Activated T-helper 2 cell treated with anti-CD3 and anti-CD28 coated beads, Interferon-gamma antibody, Interleukin-2, Interleukin-4, amounts not matched to agents 10 μg/mL and 5 μg/mL and 100 μg/mL, durations not matched to agents 14 hours and 24 hours and 36 hours (primary cell): ENCODE measurements at regions not wholly inside any gene's neighbourhood (a gene's known extent, or its start where the extent isn't known, plus 50 kb on each side); places are given as distances from the start of the nearest gene placed in this dataset.

Source experiments
- DNase-seq: peaks from one replicate; pipeline ENCODE4 v3.0.0; 2021; ENCODE audit warnings: low spot score
- H3K27ac Mint-ChIP-seq: one replicate; pipeline ENCODE4 v1.8.0; 2021; ENCODE audit warnings: mixed read lengths
- H3K27me3 Mint-ChIP-seq: one replicate; pipeline ENCODE4 v1.8.0; 2021; ENCODE audit warnings: low read depth, mixed read lengths
- H3K36me3 Mint-ChIP-seq: one replicate; pipeline ENCODE4 v1.8.0; 2021; ENCODE audit warnings: low read depth, mixed read lengths
- H3K4me1 Mint-ChIP-seq: one replicate; pipeline ENCODE4 v1.8.0; 2021; ENCODE audit warnings: low read depth, mixed read lengths
- H3K4me3 Mint-ChIP-seq: one replicate; pipeline ENCODE4 v1.8.0; 2021; ENCODE audit warnings: low read depth, mild to moderate bottlenecking, moderate library complexity, mixed read lengths
- H3K9me3 Mint-ChIP-seq: one replicate; pipeline ENCODE4 v1.8.0; 2021; ENCODE audit warnings: mixed read lengths
- intact Hi-C: fragments of 100-400 bp; cut with micrococcal nuclease; formaldehyde crosslinking; loops from one replicate; pipeline ENCODE4 v1.15.1; 2023

DNA sequence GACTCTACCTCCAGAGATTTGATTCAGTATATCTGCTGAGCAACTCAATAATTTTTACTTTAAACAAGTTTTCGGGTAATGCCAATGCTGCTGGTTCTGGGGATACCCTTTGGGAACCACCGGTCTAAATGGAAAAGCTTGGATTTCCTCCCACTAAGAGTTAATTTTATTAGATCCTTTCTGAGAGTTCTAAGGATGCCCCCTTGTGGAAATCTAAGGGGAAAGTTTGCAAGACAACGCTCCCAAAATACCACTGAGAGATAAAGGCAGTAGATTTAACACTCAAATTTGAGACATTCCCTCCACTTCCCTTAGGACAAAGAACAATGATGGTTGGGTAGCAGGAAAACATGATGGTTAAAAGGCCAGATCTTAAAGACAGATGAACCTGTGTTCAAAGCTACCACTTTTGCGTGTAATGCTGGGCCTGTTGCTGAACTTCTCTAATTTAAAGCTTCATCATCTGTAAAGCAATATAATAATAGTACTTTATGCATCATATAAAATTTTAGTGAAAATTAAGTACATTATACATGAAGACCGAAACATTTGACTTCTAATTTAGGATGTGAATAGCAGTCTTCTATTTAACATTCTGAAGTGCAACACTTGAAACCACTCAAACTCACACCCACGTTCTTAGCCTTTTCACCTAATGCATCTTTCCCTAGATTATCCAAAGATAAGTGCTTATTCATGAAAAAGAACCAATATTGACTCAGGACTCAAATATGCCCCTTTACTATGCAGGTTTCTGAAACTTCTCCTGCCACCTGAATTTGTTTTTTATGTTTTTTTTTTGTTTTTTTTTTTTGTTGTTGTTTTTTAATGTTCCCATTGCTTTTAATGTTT is 110.1 kb upstream of the LUZP2 start:
- DNase-seq = no peak
- Mint-ChIP-seq H3K27me3 (no peaks in the 10 kb centered on the region), H3K4me1 (no peaks in the 10 kb centered on the region), H3K36me3 (no peaks in the 10 kb centered on the region), H3K4me3 (no peak overlapping the region), H3K27ac (no peak overlapping the region), H3K9me3 (peaks cover 4% of the 10 kb centered on the region)
- intact Hi-C loops = no loop called here

DNA sequence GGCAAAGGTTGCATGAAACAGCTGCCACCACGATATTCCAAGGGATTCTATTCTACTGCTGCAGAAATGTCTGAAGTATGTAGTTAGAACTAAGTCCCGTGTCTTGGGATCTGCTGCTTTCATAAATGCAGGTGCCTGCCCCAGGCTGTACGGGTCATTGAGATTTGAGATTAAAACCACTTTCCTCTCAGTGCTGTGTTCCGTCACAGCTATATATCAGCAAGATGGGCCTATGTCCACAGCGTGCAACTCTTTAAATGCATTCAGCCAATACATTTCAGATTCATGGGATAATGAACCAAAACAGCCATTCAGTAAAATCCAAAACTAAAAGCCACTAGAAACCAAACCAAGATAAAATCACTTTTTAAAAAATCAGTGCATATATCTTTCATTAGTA is 107.3 kb upstream of the LUZP2 start:
- Mint-ChIP-seq H3K9me3 (peaks cover 8% of the 10 kb centered on the region), H3K36me3 (no peaks in the 10 kb centered on the region), H3K4me1 (no peaks in the 10 kb centered on the region), H3K27ac (no peak overlapping the region), H3K27me3 (no peaks in the 10 kb centered on the region), H3K4me3 (no peak overlapping the region)
- intact Hi-C loops = no loop called here
- DNase-seq = no peak

DNA sequence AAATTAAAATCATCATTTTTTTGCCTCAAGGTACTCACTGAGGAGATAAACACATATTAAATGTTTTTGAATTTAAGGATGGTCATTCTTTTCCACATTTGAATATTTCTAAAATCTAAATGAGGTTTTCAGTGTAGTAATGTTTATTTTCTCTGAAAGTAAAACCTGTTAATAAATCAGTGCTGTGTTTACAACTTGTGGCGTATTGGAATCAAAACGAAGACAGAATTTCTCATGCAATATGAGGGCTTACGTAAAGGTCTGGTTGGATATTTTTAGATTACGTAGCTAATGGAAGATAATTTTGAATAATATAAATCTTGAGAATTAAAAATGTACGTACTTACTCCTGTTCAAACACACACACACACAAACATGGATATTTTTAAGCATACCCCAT is 106.8 kb upstream of the LUZP2 start:
- no peak for DNase-seq
- Mint-ChIP-seq H3K27me3 (no peaks in the 10 kb centered on the region), H3K4me1 (no peaks in the 10 kb centered on the region), H3K9me3 (peaks cover 8% of the 10 kb centered on the region), H3K4me3 (no peak overlapping the region), H3K27ac (no peak overlapping the region), H3K36me3 (no peaks in the 10 kb centered on the region)
- intact Hi-C loops = no loop called here

- no peaks in the 10 kb centered on the region for H3K36me3 Mint-ChIP-seq
- intact Hi-C loops = no loop called here
Measured at GRCh38 chr11:24390762-24391161, 106.1 kb upstream of the LUZP2 start.

GRCh38 chr11:24391167-24391566 is 105.7 kb upstream of the LUZP2 start:
- H3K27me3 Mint-ChIP-seq = no peaks in the 10 kb centered on the region
- peaks cover 8% of the 10 kb centered on the region for H3K9me3 Mint-ChIP-seq
- intact Hi-C loops = no loop called here
- no peak overlapping the region for H3K27ac Mint-ChIP-seq
- H3K4me3 Mint-ChIP-seq = no peak overlapping the region
- no peak for DNase-seq
- H3K36me3 Mint-ChIP-seq = no peaks in the 10 kb centered on the region
- no peaks in the 10 kb centered on the region for H3K4me1 Mint-ChIP-seq

More at GRCh38 chr11:24390762-24391161, 106.1 kb upstream of the LUZP2 start:
- Mint-ChIP-seq H3K4me1 (no peaks in the 10 kb centered on the region), H3K27me3 (no peaks in the 10 kb centered on the region), H3K27ac (no peak overlapping the region), H3K9me3 (peaks cover 8% of the 10 kb centered on the region), H3K4me3 (no peak overlapping the region)
- no peak for DNase-seq

DNA sequence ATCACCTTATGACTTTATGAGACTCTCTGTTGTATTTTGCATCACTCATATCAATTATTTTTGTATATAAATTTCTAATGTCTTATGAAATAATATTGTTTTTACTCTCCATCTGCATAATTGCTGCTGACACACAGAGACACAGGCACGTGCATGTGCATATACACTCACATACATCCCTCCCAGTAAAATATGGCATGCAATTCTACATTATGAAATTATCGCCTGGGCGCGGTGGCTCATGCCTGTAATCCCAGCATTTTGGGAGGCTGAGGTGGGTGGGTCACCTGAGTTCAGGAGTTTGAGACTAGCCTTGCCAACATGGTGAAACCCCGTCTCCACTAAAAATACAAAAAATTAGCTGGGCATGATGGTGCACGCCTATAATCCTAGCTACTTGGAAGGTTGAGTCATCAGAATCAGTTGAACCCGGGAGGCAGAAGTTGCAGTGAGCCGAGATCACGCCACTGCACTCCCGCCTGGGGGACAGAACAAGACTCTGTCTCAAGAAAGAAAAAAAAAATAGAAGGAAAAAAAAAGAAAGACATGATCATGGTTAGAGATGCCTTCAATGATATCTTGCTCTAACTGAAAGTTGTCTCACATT is 96.7 kb upstream of the LUZP2 start:
- H3K36me3 Mint-ChIP-seq = no peaks in the 10 kb centered on the region
- DNase-seq = no peak
- H3K27me3 Mint-ChIP-seq = no peaks in the 10 kb centered on the region
- H3K4me1 Mint-ChIP-seq = no peaks in the 10 kb centered on the region
- no peak overlapping the region for H3K4me3 Mint-ChIP-seq
- H3K27ac Mint-ChIP-seq = no peak overlapping the region
- intact Hi-C loops = no loop called here
- peaks cover 29% of the 10 kb centered on the region for H3K9me3 Mint-ChIP-seq

GRCh38 chr11:24406389-24406788 is 90.5 kb upstream of the LUZP2 start:
- no peaks in the 10 kb centered on the region for H3K4me1 Mint-ChIP-seq
- H3K27me3 Mint-ChIP-seq = no peaks in the 10 kb centered on the region
- DNase-seq = no peak
- no peak overlapping the region for H3K27ac Mint-ChIP-seq
- intact Hi-C loops = no loop called here
- no peak overlapping the region for H3K4me3 Mint-ChIP-seq
- H3K9me3 Mint-ChIP-seq = peaks cover 27% of the 10 kb centered on the region
- H3K36me3 Mint-ChIP-seq = no peaks in the 10 kb centered on the region

- intact Hi-C loops = no loop called here
- Mint-ChIP-seq H3K9me3 (peaks cover 25% of the 10 kb centered on the region), H3K4me3 (no peak overlapping the region), H3K36me3 (no peaks in the 10 kb centered on the region), H3K27me3 (no peaks in the 10 kb centered on the region), H3K27ac (no peak overlapping the region), H3K4me1 (no peaks in the 10 kb centered on the region)
- no peak for DNase-seq
Measured at GRCh38 chr11:24406980-24407379, 89.9 kb upstream of the LUZP2 start.

GRCh38 chr11:24407733-24408132 is 89.1 kb upstream of the LUZP2 start:
- H3K27me3 Mint-ChIP-seq = no peaks in the 10 kb centered on the region
- no peak overlapping the region for H3K27ac Mint-ChIP-seq
- DNase-seq = no peak
- intact Hi-C loops = no loop called here
- no peaks in the 10 kb centered on the region for H3K4me1 Mint-ChIP-seq
- H3K36me3 Mint-ChIP-seq = no peaks in the 10 kb centered on the region
- peaks cover 18% of the 10 kb centered on the region for H3K9me3 Mint-ChIP-seq
- H3K4me3 Mint-ChIP-seq = no peak overlapping the region

- Mint-ChIP-seq H3K36me3 (no peaks in the 10 kb centered on the region), H3K27ac (no peak overlapping the region), H3K27me3 (no peaks in the 10 kb centered on the region), H3K4me3 (no peak overlapping the region), H3K9me3 (peaks cover 18% of the 10 kb centered on the region), H3K4me1 (no peaks in the 10 kb centered on the region)
- intact Hi-C loops = no loop called here
- DNase-seq = no peak
Measured at GRCh38 chr11:24408202-24408601, 88.7 kb upstream of the LUZP2 start.

GRCh38 chr11:24411791-24412190 is 85.1 kb upstream of the LUZP2 start:
- H3K9me3 Mint-ChIP-seq = peaks cover 4% of the 10 kb centered on the region

DNA sequence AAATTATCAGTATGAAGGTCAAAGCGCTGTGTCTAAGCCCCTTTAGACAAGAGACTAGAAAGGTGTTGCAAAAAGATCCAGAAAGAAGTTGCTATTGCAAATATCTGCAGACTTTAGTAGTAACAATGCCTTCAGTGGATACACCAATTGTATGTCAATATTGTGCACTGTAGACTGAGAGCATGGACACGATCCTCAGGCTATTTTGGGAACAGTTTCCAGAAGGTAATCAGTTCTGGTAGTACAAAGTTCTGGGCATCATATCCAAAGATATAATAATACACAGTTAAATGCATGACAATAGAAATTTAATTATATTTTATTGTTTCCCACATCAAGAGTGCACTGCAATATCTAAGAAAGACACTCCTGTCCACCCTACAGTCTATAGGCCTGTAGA is 84.1 kb upstream of the LUZP2 start:
- Mint-ChIP-seq H3K36me3 (no peaks in the 10 kb centered on the region), H3K27me3 (no peaks in the 10 kb centered on the region), H3K9me3 (peaks cover 8% of the 10 kb centered on the region), H3K4me3 (no peak overlapping the region), H3K4me1 (no peaks in the 10 kb centered on the region), H3K27ac (no peak overlapping the region)
- DNase-seq = no peak
- intact Hi-C loops = no loop called here

More at GRCh38 chr11:24411791-24412190, 85.1 kb upstream of the LUZP2 start:
- no peak overlapping the region for H3K27ac Mint-ChIP-seq
- intact Hi-C loops = no loop called here
- H3K36me3 Mint-ChIP-seq = no peaks in the 10 kb centered on the region
- H3K4me1 Mint-ChIP-seq = no peaks in the 10 kb centered on the region
- H3K4me3 Mint-ChIP-seq = no peak overlapping the region
- H3K27me3 Mint-ChIP-seq = no peaks in the 10 kb centered on the region
- DNase-seq = no peak

- intact Hi-C loops = no loop called here
- Mint-ChIP-seq H3K27ac (no peak overlapping the region), H3K36me3 (no peaks in the 10 kb centered on the region)
Measured at GRCh38 chr11:24413391-24413790, 83.5 kb upstream of the LUZP2 start.

More at GRCh38 chr11:24413391-24413790, 83.5 kb upstream of the LUZP2 start:
- no peak for DNase-seq
- Mint-ChIP-seq H3K4me3 (no peak overlapping the region), H3K9me3 (peaks cover 8% of the 10 kb centered on the region), H3K27me3 (no peaks in the 10 kb centered on the region), H3K4me1 (no peaks in the 10 kb centered on the region)
